Fibroblast of mammary gland (primary cell): ENCODE measurements at regions not wholly inside any gene's neighbourhood (a gene's known extent, or its start where the extent isn't known, plus 50 kb on each side); places are given as distances from the start of the nearest gene placed in this dataset.

Source experiments
- DNase-seq: peaks from one replicate; pipeline ENCODE4 v3.0.0-alpha.2; 2010; ENCODE audit warnings: low read depth
- H3K4me3 ChIP-seq: 2 replicates; pipeline ENCODE4 v1.5.1; 2011; ENCODE audit warnings: low read depth, mild to moderate bottlenecking, low read length, moderate library complexity; ENCODE audit not compliant: control insufficient read depth
- TF ChIP-seq, protein P1 (sequence below): conservative IDR thresholded peaks from 2 replicates; pipeline ENCODE4 v1.5.1; 2011; ENCODE audit warnings: low read depth, low read length, inconsistent platforms; ENCODE audit not compliant: control insufficient read depth, insufficient read depth

DNA sequence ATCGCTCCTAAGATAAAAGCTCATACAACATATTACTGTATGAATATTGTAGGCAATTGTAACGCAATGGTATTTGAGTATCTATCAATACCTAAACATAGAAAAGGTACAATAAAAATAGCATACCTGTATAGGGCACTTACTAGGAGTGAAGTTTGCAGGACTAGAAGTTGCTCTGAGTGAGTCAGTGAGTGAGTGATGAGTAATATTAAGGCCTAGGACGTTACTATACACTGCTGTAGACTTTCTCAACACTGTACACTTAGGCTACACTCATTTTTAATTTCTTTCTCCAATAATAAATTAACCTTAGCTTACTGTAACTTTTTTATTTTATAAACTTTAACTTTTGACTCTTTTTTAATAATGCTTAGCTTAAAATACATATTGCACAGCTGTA lies 546.9 kb downstream of the HACE1 start:
- DNase-seq: peak; percentile 15
- no peak overlapping the region for H3K4me3 ChIP-seq
- TF ChIP-seq, protein P1, sequence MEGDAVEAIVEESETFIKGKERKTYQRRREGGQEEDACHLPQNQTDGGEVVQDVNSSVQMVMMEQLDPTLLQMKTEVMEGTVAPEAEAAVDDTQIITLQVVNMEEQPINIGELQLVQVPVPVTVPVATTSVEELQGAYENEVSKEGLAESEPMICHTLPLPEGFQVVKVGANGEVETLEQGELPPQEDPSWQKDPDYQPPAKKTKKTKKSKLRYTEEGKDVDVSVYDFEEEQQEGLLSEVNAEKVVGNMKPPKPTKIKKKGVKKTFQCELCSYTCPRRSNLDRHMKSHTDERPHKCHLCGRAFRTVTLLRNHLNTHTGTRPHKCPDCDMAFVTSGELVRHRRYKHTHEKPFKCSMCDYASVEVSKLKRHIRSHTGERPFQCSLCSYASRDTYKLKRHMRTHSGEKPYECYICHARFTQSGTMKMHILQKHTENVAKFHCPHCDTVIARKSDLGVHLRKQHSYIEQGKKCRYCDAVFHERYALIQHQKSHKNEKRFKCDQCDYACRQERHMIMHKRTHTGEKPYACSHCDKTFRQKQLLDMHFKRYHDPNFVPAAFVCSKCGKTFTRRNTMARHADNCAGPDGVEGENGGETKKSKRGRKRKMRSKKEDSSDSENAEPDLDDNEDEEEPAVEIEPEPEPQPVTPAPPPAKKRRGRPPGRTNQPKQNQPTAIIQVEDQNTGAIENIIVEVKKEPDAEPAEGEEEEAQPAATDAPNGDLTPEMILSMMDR: no peak

DNA sequence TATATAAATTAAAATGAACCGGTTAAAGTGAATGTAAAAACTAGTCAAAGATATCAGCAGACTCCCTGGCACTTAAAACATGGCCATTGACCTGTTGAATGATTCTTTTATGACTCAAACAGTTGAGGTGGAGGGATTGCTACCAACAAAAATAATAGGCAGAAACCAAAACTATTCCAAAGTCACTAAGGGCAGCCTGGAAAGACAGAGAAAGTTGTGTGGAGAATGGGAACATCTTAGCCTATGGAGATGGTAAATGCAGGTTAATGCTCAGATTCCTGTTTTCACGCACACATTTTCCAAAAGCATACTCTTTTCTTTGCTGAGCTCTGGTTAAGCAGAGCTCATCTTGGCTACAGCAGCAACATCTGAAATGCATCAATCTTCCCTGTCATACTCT lies 553.5 kb downstream of the HACE1 start:
- peak; percentile 18 for DNase-seq
- H3K4me3 ChIP-seq: no peak overlapping the region
- TF ChIP-seq, protein P1: no peak

DNA sequence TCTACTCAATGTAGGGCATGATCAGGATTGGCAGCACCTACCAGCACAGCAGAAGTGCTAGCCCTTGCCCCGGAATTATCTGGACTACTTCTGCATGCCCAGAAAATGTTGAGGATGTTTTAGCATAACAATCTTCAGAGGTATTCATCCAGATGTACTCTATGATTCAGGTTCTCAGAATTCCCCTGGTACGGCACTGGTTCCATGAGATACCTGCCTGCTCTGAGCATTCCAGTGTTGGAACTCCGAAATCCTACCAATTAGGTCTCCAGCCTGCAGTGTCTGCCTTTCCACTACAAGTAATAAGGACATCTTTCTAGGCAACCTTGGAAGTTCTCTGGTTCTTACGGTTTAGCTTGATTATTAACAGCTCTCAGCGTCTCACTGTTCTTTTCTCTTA lies 554.5 kb downstream of the HACE1 start:
- TF ChIP-seq, protein P1: no peak
- H3K4me3 ChIP-seq: no peak overlapping the region
- DNase-seq: no peak

DNA sequence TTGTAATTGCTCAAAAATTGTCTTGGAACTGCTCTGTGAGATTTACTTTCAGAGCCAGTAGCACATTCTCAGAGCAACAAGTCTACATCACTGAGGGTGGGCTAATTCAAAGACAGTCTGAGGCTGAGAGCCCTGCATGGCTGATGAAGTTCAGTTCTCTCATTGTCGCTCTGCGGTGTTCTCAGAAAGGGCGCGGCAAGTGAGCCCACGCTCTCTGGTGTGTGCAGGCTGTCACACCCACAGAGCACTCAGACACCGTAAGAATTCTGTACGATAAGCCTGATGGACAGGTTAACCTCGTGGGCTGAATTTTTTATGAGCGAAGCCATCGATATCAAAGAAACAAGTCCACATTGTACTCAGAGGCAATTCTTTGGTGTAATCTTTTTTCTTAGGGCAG lies 557.8 kb downstream of the HACE1 start:
- H3K4me3 ChIP-seq: no peak overlapping the region
- TF ChIP-seq, protein P1: no peak
- no peak for DNase-seq

DNA sequence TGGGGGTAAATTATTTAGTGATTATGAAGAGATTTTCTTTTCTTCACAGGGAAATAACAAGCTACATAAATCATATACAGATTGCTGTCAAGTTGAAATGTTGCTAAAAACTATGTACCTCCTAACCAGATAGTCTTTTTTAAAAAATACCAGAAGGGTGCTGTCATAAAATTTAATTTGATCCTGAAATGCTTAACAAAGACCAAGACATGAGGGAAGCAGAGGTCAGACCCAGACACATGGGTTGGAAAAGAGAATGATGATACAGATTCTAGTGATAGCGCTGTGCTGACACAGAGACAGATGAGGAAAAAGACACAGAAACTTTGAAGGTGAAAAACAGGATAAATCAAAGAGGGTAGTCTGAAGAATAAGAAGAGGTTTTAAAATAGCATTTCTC lies 573.1 kb downstream of the HACE1 start:
- no peak overlapping the region for H3K4me3 ChIP-seq
- TF ChIP-seq, protein P1: no peak
- DNase-seq: no peak

DNA sequence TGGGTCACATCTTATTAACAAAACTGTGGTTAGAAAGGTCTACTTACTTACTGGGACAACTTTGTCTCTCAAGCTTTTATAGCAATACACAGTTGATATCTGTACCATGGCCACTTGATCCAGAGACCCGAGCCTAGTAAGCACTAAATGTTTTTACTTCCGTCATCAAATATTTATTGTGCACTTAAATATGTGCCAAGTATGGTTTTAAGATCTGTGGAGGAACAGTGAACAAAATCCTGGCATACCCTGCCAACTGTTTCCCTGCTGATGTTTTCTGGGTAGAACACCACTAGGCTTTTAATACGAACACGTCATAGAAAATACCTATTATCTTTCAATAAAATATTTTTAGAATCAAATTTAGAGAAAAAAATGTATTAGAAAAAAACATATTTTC lies 574.8 kb downstream of the HACE1 start:
- no peak for DNase-seq
- no peak overlapping the region for H3K4me3 ChIP-seq
- TF ChIP-seq, protein P1: no peak

DNA sequence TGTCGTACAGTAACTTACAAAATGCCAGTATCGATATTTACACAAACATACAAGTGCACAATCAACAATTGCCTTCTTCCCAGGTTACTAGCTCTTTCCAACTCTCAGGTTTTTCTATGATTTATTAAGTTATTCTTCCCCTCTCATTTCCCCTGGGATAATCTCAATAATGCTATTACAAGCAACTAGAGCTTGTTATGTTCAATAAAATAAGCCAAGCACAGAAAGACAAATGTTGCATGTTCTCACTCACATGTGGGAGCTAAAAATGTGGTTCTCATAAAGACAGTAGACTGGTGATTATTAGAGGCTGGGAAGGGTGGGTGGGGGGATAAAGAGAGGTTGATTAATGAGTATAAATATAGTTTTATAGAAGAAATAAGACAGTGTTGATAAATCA lies 577.1 kb downstream of the HACE1 start:
- TF ChIP-seq, protein P1: no peak
- DNase-seq: no peak
- H3K4me3 ChIP-seq: no peak overlapping the region
